ENCODE measurements at regions not wholly inside any gene's neighbourhood (a gene's known extent, or its start where the extent isn't known, plus 50 kb on each side); places are given as distances from the start of the nearest gene placed in this dataset.

GRCh38 chr16:51641191-51641765, 490.2 kb upstream of the SALL1 start:
- DNase-seq = no peak

- no peak for DNase-seq
Measured at GRCh38 chr16:51640196-51640595, 489.1 kb upstream of the SALL1 start.

- no peak for DNase-seq
Measured at GRCh38 chr16:51638339-51639135, 487.5 kb upstream of the SALL1 start.

- no peak for DNase-seq
Measured at GRCh38 chr16:51637770-51638094, 486.7 kb upstream of the SALL1 start.

- DNase-seq = no peak
Measured at GRCh38 chr16:51636920-51637769, 486.1 kb upstream of the SALL1 start.

GRCh38 chr16:51635181-51635580, 484.1 kb upstream of the SALL1 start:
- no peak for DNase-seq

GRCh38 chr16:51630076-51630475, 479.0 kb upstream of the SALL1 start:
- no peak for DNase-seq

GRCh38 chr16:51629576-51629975, 478.5 kb upstream of the SALL1 start:
- no peak for DNase-seq

- no peak for DNase-seq
Measured at GRCh38 chr16:51624080-51624775, 473.2 kb upstream of the SALL1 start.

GRCh38 chr16:51621610-51622009, 470.5 kb upstream of the SALL1 start:
- DNase-seq = no peak

GRCh38 chr16:51615141-51615540, 464.1 kb upstream of the SALL1 start:
- no peak for DNase-seq

- DNase-seq = no peak
Measured at GRCh38 chr16:51607201-51607651, 456.2 kb upstream of the SALL1 start.

- no peak for DNase-seq
Measured at GRCh38 chr16:51596247-51596646, 445.2 kb upstream of the SALL1 start.

GRCh38 chr16:51592535-51593300, 441.6 kb upstream of the SALL1 start:
- no peak for DNase-seq

GRCh38 chr16:51592001-51592501, 441.0 kb upstream of the SALL1 start:
- DNase-seq = no peak

- no peak for DNase-seq
Measured at GRCh38 chr16:51591480-51591879, 440.4 kb upstream of the SALL1 start.

- DNase-seq = no peak
Measured at GRCh38 chr16:51579652-51580360, 428.7 kb upstream of the SALL1 start.

GRCh38 chr16:51577621-51578303, 426.7 kb upstream of the SALL1 start:
- no peak for DNase-seq

- no peak for DNase-seq
Measured at GRCh38 chr16:51576498-51577195, 425.6 kb upstream of the SALL1 start.

GRCh38 chr16:51573191-51573590, 422.1 kb upstream of the SALL1 start:
- DNase-seq = no peak
